Liver (tissue), 8 donors: ENCODE measurements at regions not wholly inside any gene's neighbourhood (a gene's known extent, or its start where the extent isn't known, plus 50 kb on each side); places are given as distances from the start of the nearest gene placed in this dataset.

Experiments used
- DNase-seq: peaks from one replicate; pipeline ENCODE4 v3.0.0-alpha.2; 2017; ENCODE audit warnings: low spot score
- H3K27ac ChIP-seq, 2 donors: one replicate each; pipeline ENCODE4 v1.7.0; 2013; ENCODE audit warnings: inconsistent platforms in 2 of 2, low read length in 2 of 2, control low read depth in 1 of 2, low read depth in 1 of 2, mild to moderate bottlenecking in 1 of 2
- H3K27me3 ChIP-seq, 4 donors: one replicate each; pipeline versions ENCODE4 v1.6.1 to v1.7.0; 2013; ENCODE audit warnings: low read length in 3 of 4, inconsistent platforms in 1 of 4, mild to moderate bottlenecking in 1 of 4, moderate library complexity in 1 of 4; ENCODE audit not compliant: control insufficient read depth in 4 of 4, insufficient read depth in 4 of 4
- H3K36me3 ChIP-seq, 4 donors: one replicate each; pipeline versions ENCODE4 v1.6.1 to v1.7.0; 2013; ENCODE audit warnings: low read length in 3 of 4, mild to moderate bottlenecking in 3 of 4, low read depth in 1 of 4, moderate library complexity in 1 of 4; ENCODE audit not compliant: control insufficient read depth in 4 of 4, insufficient read depth in 3 of 4
- H3K4me1 ChIP-seq, 4 donors: one replicate each; pipeline versions ENCODE4 v1.6.1 to v1.7.0; 2013; ENCODE audit warnings: low read length in 3 of 4, mild to moderate bottlenecking in 3 of 4, moderate library complexity in 1 of 4; ENCODE audit not compliant: control insufficient read depth in 4 of 4, insufficient read depth in 4 of 4
- H3K4me3 ChIP-seq, 3 donors: one replicate each; pipeline versions ENCODE4 v1.6.1 to v1.7.0; 2013; ENCODE audit warnings: low read length in 3 of 3, control low read depth in 1 of 3, low read depth in 1 of 3, mild to moderate bottlenecking in 1 of 3
- H3K9ac ChIP-seq, 2 donors: one replicate each; pipeline ENCODE4 v1.7.0; 2013; ENCODE audit warnings: low read length in 2 of 2, mild to moderate bottlenecking in 2 of 2, moderate library complexity in 2 of 2, control low read depth in 1 of 2, low read depth in 1 of 2
- H3K9me3 ChIP-seq, 4 donors: one replicate each; pipeline versions ENCODE4 v1.6.1 to v1.7.0; 2013; ENCODE audit warnings: low read length in 3 of 4; ENCODE audit not compliant: control insufficient read depth in 4 of 4
- CTCF ChIP-seq: fragments of 150-350 bp; IDR thresholded peaks from 2 replicates; pipeline ENCODE4 v1.5.1; 2017; ENCODE audit warnings: improper control_type of control experiment, low read depth, low read length; ENCODE audit not compliant: missing input control
- EGR1 ChIP-seq, 2 donors: IDR thresholded peaks; 2 replicates each; pipeline ENCODE4 v1.6.1; 2016 to 2018; ENCODE audit warnings: antibody characterized with exemption in 2 of 2, low read depth in 2 of 2
- FOXA2 ChIP-seq: IDR thresholded peaks from 2 replicates; pipeline ENCODE4 v1.6.1; 2016; ENCODE audit warnings: antibody characterized with exemption
- GABPA ChIP-seq, 2 donors: IDR thresholded peaks in 1 of 2; conservative IDR thresholded peaks in 1 of 2; 2 replicates each; pipeline ENCODE4 v1.6.1; 2016; ENCODE audit warnings: antibody characterized with exemption in 2 of 2, mild to moderate bottlenecking in 1 of 2, moderate library complexity in 1 of 2
- HNF4A ChIP-seq, 2 donors: conservative IDR thresholded peaks; 2 replicates each; pipeline ENCODE4 v1.6.1; 2016; ENCODE audit warnings: antibody characterized with exemption in 2 of 2, mild to moderate bottlenecking in 2 of 2
- HNF4G ChIP-seq: IDR thresholded peaks from 2 replicates; pipeline ENCODE4 v1.6.1; 2016; ENCODE audit warnings: antibody characterized with exemption
- JUND ChIP-seq, 2 donors: IDR thresholded peaks; 2 replicates each; pipeline ENCODE4 v1.6.1; 2016; ENCODE audit warnings: antibody characterized with exemption in 2 of 2
- MAX ChIP-seq: IDR thresholded peaks from 2 replicates; pipeline ENCODE4 v1.6.1; 2016; ENCODE audit warnings: antibody characterized with exemption
- NR2F2 ChIP-seq: IDR thresholded peaks from 2 replicates; pipeline ENCODE4 v1.6.1; 2016; ENCODE audit warnings: antibody characterized with exemption
- RAD21 ChIP-seq, 2 donors: IDR thresholded peaks; 2 replicates each; pipeline ENCODE4 v1.6.1; 2016; ENCODE audit warnings: antibody characterized with exemption in 2 of 2, mild to moderate bottlenecking in 2 of 2
- REST ChIP-seq: IDR thresholded peaks from 2 replicates; pipeline ENCODE4 v1.6.1; 2016; ENCODE audit warnings: antibody characterized with exemption, mild to moderate bottlenecking
- RXRA ChIP-seq, 2 donors: IDR thresholded peaks; 2 replicates each; pipeline ENCODE4 v1.6.1; 2017 to 2018; ENCODE audit warnings: antibody characterized with exemption in 2 of 2, mild to moderate bottlenecking in 1 of 2
- SP1 ChIP-seq: IDR thresholded peaks from 2 replicates; pipeline ENCODE4 v1.6.1; 2018; ENCODE audit warnings: antibody characterized with exemption, mild to moderate bottlenecking
- TAF1 ChIP-seq: conservative IDR thresholded peaks from 2 replicates; pipeline ENCODE4 v1.6.1; 2016; ENCODE audit warnings: antibody characterized with exemption, mild to moderate bottlenecking
- YY1 ChIP-seq: IDR thresholded peaks from 2 replicates; pipeline ENCODE4 v1.6.1; 2016; ENCODE audit warnings: antibody characterized with exemption, mild to moderate bottlenecking
- ZBTB33 ChIP-seq: IDR thresholded peaks from 2 replicates; pipeline ENCODE4 v1.6.1; 2016; ENCODE audit warnings: antibody characterized with exemption
- WGBS: extraction: QIAGEN DNeasy Blood & Tissue Kit; methylation state at CpG from one replicate; pipeline ENCODE4 v1.1.7; 2013; 5-methylcytosine and 5-hydroxymethylcytosine counted together
- donor health status: healthy.
- donor health status: healthy.
- donor health status: healthy.
- donor health status: healthy.
- donor health status: healthy.

GRCh38 chr3:76203578-76203977, 418.2 kb upstream of the ZNF717 start:
- no peak for DNase-seq
- Histone ChIP-seq H3K36me3 (no peaks in the 10 kb centered on the region), H3K9me3 (no peaks in the 10 kb centered on the region), H3K27me3 (no peaks in the 10 kb centered on the region), H3K27ac (no peak overlapping the region), H3K4me3 (no peak overlapping the region), H3K9ac (no peak overlapping the region), H3K4me1 (no peaks in the 10 kb centered on the region)
- WGBS, result 76% methylated on average over 12 of the region's 12 CpGs
- TF ChIP-seq GABPA (IDR thresholded peaks at IDR 0.05 in 1 of 2, conservative IDR thresholded peaks at IDR 0.05 in 1 of 2), result no peak
- no peak for TF ChIP-seq FOXA2
- TF ChIP-seq HNF4G, result no peak
- TF ChIP-seq RXRA (IDR thresholded peaks at IDR 0.05), result no peak
- no peak for TF ChIP-seq HNF4A (conservative IDR thresholded peaks at IDR 0.05)
- no peak for TF ChIP-seq TAF1
- no peak for TF ChIP-seq JUND (IDR thresholded peaks at IDR 0.05)

- no peaks in the 10 kb centered on the region for H3K36me3 ChIP-seq
- no peak overlapping the region for H3K27ac ChIP-seq
- 58% methylated on average over 3 of the region's 3 CpGs for WGBS
- no peak for DNase-seq
- H3K9ac ChIP-seq, result no peak overlapping the region
- no peaks in the 10 kb centered on the region for H3K4me1 ChIP-seq
- no peak overlapping the region for H3K4me3 ChIP-seq
- H3K9me3 ChIP-seq, result no peaks in the 10 kb centered on the region
- TF ChIP-seq MAX, result no peak
- no peak for TF ChIP-seq CTCF
- no peak for TF ChIP-seq FOXA2
- TF ChIP-seq JUND (IDR thresholded peaks at IDR 0.05), result no peak
- TF ChIP-seq TAF1, result no peak
- no peak for TF ChIP-seq REST
- no peak for TF ChIP-seq NR2F2
- TF ChIP-seq RXRA (IDR thresholded peaks at IDR 0.05), result no peak
- no peak for TF ChIP-seq EGR1 (IDR thresholded peaks at IDR 0.05; ENCODE audit: low read depth in 2 of 2)
- TF ChIP-seq SP1, result no peak
- no peak for TF ChIP-seq HNF4A (conservative IDR thresholded peaks at IDR 0.05)
- no peak for TF ChIP-seq YY1
- H3K27me3 ChIP-seq, result no peaks in the 10 kb centered on the region
Measured at GRCh38 chr3:76206346-76206745, 421.0 kb upstream of the ZNF717 start.

- Histone ChIP-seq H3K4me1 (no peaks in the 10 kb centered on the region), H3K36me3 (no peaks in the 10 kb centered on the region), H3K4me3 (no peak overlapping the region), H3K27ac (no peak overlapping the region), H3K9me3 (no peaks in the 10 kb centered on the region), H3K9ac (no peak overlapping the region), H3K27me3 (no peaks in the 10 kb centered on the region)
- 76% methylated on average over 2 of the region's 2 CpGs for WGBS
- DNase-seq, result no peak
- TF ChIP-seq ZBTB33 (no peak), RAD21 (IDR thresholded peaks at IDR 0.05) (no peak), CTCF (no peak), GABPA (IDR thresholded peaks at IDR 0.05 in 1 of 2, conservative IDR thresholded peaks at IDR 0.05 in 1 of 2) (no peak), SP1 (no peak), HNF4A (conservative IDR thresholded peaks at IDR 0.05) (no peak), TAF1 (no peak), FOXA2 (no peak), JUND (IDR thresholded peaks at IDR 0.05) (no peak)
Measured at GRCh38 chr3:76212679-76213078, 427.3 kb upstream of the ZNF717 start.
